ENCODE measurements at regions not wholly inside any gene's neighbourhood (a gene's known extent, or its start where the extent isn't known, plus 50 kb on each side); places are given as distances from the start of the nearest gene placed in this dataset.

- no peaks in the 10 kb centered on the region for H3K4me1 ChIP-seq
- no peak overlapping the region for H3K4me3 ChIP-seq
- DNase-seq (no peak), ATAC-seq (no peak)
- no peak for TF ChIP-seq CTCF (IDR thresholded peaks at IDR 0.05)
- no peaks in the 10 kb centered on the region for H3K9me3 ChIP-seq
- peaks cover 0 to 34% of the 10 kb centered on the region in 2 donors for H3K27me3 ChIP-seq
- H3K27ac ChIP-seq, result no peak overlapping the region
- intact Hi-C loops (cut with DNase I), result no loop called here
- H3K36me3 ChIP-seq, result no peaks in the 10 kb centered on the region
These were observed 63.9 kb upstream of the SORCS3 start for GRCh38 chr10:104577163-104577562.

- intact Hi-C loops (cut with DNase I), result no loop called here
These were observed 63.1 kb upstream of the SORCS3 start for GRCh38 chr10:104577861-104578521.

GRCh38 chr10:104578671-104579070 is 62.4 kb upstream of the SORCS3 start:
- H3K9me3 ChIP-seq, result no peaks in the 10 kb centered on the region
- intact Hi-C loops (cut with DNase I), result no loop called here
- ATAC-seq (no peak), DNase-seq (no peak)
- TF ChIP-seq CTCF (IDR thresholded peaks at IDR 0.05), result no peak
- no peak overlapping the region for H3K4me3 ChIP-seq
- peaks cover 0 to 43% of the 10 kb centered on the region in 2 donors for H3K27me3 ChIP-seq
- no peaks in the 10 kb centered on the region for H3K4me1 ChIP-seq
- no peaks in the 10 kb centered on the region for H3K36me3 ChIP-seq
- no peak overlapping the region for H3K27ac ChIP-seq

More at GRCh38 chr10:104577861-104578521, 63.1 kb upstream of the SORCS3 start:
- no peak overlapping the region for H3K4me3 ChIP-seq
- no peaks in the 10 kb centered on the region for H3K9me3 ChIP-seq
- H3K27ac ChIP-seq, result no peak overlapping the region
- TF ChIP-seq CTCF (IDR thresholded peaks at IDR 0.05), result no peak
- H3K4me1 ChIP-seq, result no peaks in the 10 kb centered on the region
- peaks cover 0 to 36% of the 10 kb centered on the region in 2 donors for H3K27me3 ChIP-seq
- no peak for DNase-seq
- H3K36me3 ChIP-seq, result no peaks in the 10 kb centered on the region
- no peak for ATAC-seq

- no peak for TF ChIP-seq CTCF (IDR thresholded peaks at IDR 0.05)
- H3K4me1 ChIP-seq, result no peaks in the 10 kb centered on the region
- intact Hi-C loops (cut with DNase I), result no loop called here
- no peaks in the 10 kb centered on the region for H3K36me3 ChIP-seq
- ATAC-seq (no peak), DNase-seq (no peak)
- H3K27ac ChIP-seq, result no peak overlapping the region
- no peaks in the 10 kb centered on the region for H3K9me3 ChIP-seq
- peaks cover 0 to 48% of the 10 kb centered on the region in 2 donors for H3K27me3 ChIP-seq
- no peak overlapping the region for H3K4me3 ChIP-seq
These were observed 62.0 kb upstream of the SORCS3 start for GRCh38 chr10:104579136-104579535.

- peaks cover 0 to 51% of the 10 kb centered on the region in 2 donors for H3K27me3 ChIP-seq
- peak; percentile 68 for ATAC-seq
- no peak overlapping the region for H3K4me3 ChIP-seq
- H3K27ac ChIP-seq, result no peak overlapping the region
- peak in 1 of 4 donors; percentile 13 for DNase-seq
- H3K4me1 ChIP-seq, result no peaks in the 10 kb centered on the region
- no peaks in the 10 kb centered on the region for H3K36me3 ChIP-seq
- no peak for TF ChIP-seq CTCF (IDR thresholded peaks at IDR 0.05)
- no peaks in the 10 kb centered on the region for H3K9me3 ChIP-seq
- intact Hi-C loops (cut with DNase I), result no loop called here
These were observed 60.8 kb upstream of the SORCS3 start for GRCh38 chr10:104580321-104580720.

Data from left lung (tissue), 4 donors.